ENCODE measurements at regions not wholly inside any gene's neighbourhood (a gene's known extent, or its start where the extent isn't known, plus 50 kb on each side); places are given as distances from the start of the nearest gene placed in this dataset.

GRCh38 chr4:1487761-1488160, 81.5 kb upstream of the NKX1-1 start:
- no peak overlapping the region for H3K27ac ChIP-seq (ENCODE audit: low read depth, low read length)
- peaks cover 14% of the 10 kb centered on the region for H3K27me3 ChIP-seq (ENCODE audit: control insufficient read depth, insufficient read depth, low read length)
- ChIA-PET POLR2A (no interaction called here), CTCF (no interaction called here)
- peaks cover 7% of the 10 kb centered on the region for H3K9me3 ChIP-seq (ENCODE audit: control insufficient read depth, insufficient read depth, low read length)
- TF ChIP-seq CTCF (IDR thresholded peaks at IDR 0.05; ENCODE audit: low read depth, low read length), result no peak
- H3K4me3 ChIP-seq (ENCODE audit: low read depth, low read length), result no peak overlapping the region
- no peak for DNase-seq (ENCODE audit: low read depth, low spot score)

GRCh38 chr4:1487106-1487505, 80.9 kb upstream of the NKX1-1 start:
- ChIA-PET CTCF (no interaction called here), POLR2A (no interaction called here)

GRCh38 chr4:1485280-1485679, 79.0 kb upstream of the NKX1-1 start:
- CTCF ChIA-PET, result interaction anchor here (1.2 kb wide), 1 partner anchor 64 kb away, joined by 3 read pairs; no protein-coding TSS in a partner anchor
- H3K27me3 ChIP-seq (ENCODE audit: control insufficient read depth, insufficient read depth, low read length), result peaks cover 4% of the 10 kb centered on the region
- peaks cover 10% of the 10 kb centered on the region for H3K9me3 ChIP-seq (ENCODE audit: control insufficient read depth, insufficient read depth, low read length)
- no peak overlapping the region for H3K4me3 ChIP-seq (ENCODE audit: low read depth, low read length)
- no peak for DNase-seq (ENCODE audit: low read depth, low spot score)
- no peak overlapping the region for H3K27ac ChIP-seq (ENCODE audit: low read depth, low read length)
- POLR2A ChIA-PET, result no interaction called here
- TF ChIP-seq CTCF (IDR thresholded peaks at IDR 0.05; ENCODE audit: low read depth, low read length), result no peak

More at GRCh38 chr4:1487106-1487505, 80.9 kb upstream of the NKX1-1 start:
- peaks cover 12% of the 10 kb centered on the region for H3K27me3 ChIP-seq (ENCODE audit: control insufficient read depth, insufficient read depth, low read length)
- no peak overlapping the region for H3K4me3 ChIP-seq (ENCODE audit: low read depth, low read length)
- peaks cover 7% of the 10 kb centered on the region for H3K9me3 ChIP-seq (ENCODE audit: control insufficient read depth, insufficient read depth, low read length)
- H3K27ac ChIP-seq (ENCODE audit: low read depth, low read length), result no peak overlapping the region
- no peak for DNase-seq (ENCODE audit: low read depth, low spot score)
- no peak for TF ChIP-seq CTCF (IDR thresholded peaks at IDR 0.05; ENCODE audit: low read depth, low read length)

GRCh38 chr4:1480720-1481119, 74.5 kb upstream of the NKX1-1 start:
- ChIA-PET CTCF (no interaction called here), POLR2A (no interaction called here)
- peaks cover 7% of the 10 kb centered on the region for H3K9me3 ChIP-seq (ENCODE audit: control insufficient read depth, insufficient read depth, low read length)
- DNase-seq (ENCODE audit: low read depth, low spot score), result no peak
- H3K27ac ChIP-seq (ENCODE audit: low read depth, low read length), result no peak overlapping the region
- no peak for TF ChIP-seq CTCF (IDR thresholded peaks at IDR 0.05; ENCODE audit: low read depth, low read length)
- H3K4me3 ChIP-seq (ENCODE audit: low read depth, low read length), result no peak overlapping the region
- peaks cover 4% of the 10 kb centered on the region for H3K27me3 ChIP-seq (ENCODE audit: control insufficient read depth, insufficient read depth, low read length)

- CTCF ChIA-PET, result no interaction called here
- no peak for TF ChIP-seq CTCF (IDR thresholded peaks at IDR 0.05; ENCODE audit: low read depth, low read length)
- H3K27ac ChIP-seq (ENCODE audit: low read depth, low read length), result no peak overlapping the region
- POLR2A ChIA-PET, result no interaction called here
- H3K9me3 ChIP-seq (ENCODE audit: control insufficient read depth, insufficient read depth, low read length), result peaks cover 3% of the 10 kb centered on the region; the same call in 1 of the 2 replicates
- peaks cover 4% of the 10 kb centered on the region for H3K27me3 ChIP-seq (ENCODE audit: control insufficient read depth, insufficient read depth, low read length)
- DNase-seq (ENCODE audit: low read depth, low spot score), result no peak
- H3K4me3 ChIP-seq (ENCODE audit: low read depth, low read length), result no peak overlapping the region
Measured at GRCh38 chr4:1479454-1479853, 73.2 kb upstream of the NKX1-1 start.

All from AG04450 (cell line).